PC-3 (cell line): ENCODE measurements at regions not wholly inside any gene's neighbourhood (a gene's known extent, or its start where the extent isn't known, plus 50 kb on each side); places are given as distances from the start of the nearest gene placed in this dataset.

ENCODE experiments used
- CTCF ChIP-seq: fragments of 300-600 bp; sonication (generic); conservative IDR thresholded peaks from 2 replicates; pipeline ENCODE4 v1.5.1; 2017; ENCODE audit warnings: antibody characterized with exemption, low read depth, mild to moderate bottlenecking, low read length
- EZH2phosphoT487 ChIP-seq: fragments of 300-600 bp; sonication (generic); IDR thresholded peaks from 2 replicates; pipeline ENCODE4 v1.6.1; 2018; ENCODE audit warnings: mild to moderate bottlenecking, antibody characterized with exemption, low read length, borderline replicate concordance

- TF ChIP-seq CTCF (no peak), EZH2phosphoT487 (no peak)
These were observed 331.2 kb downstream of the SPRY2 start for GRCh38 chr13:80009760-80010159.
